Loucy (cell line): ENCODE measurements at regions not wholly inside any gene's neighbourhood (a gene's known extent, or its start where the extent isn't known, plus 50 kb on each side); places are given as distances from the start of the nearest gene placed in this dataset.

Experiments
- EZH2phosphoT487 ChIP-seq: fragments of 200-600 bp; IDR thresholded peaks from 2 replicates; pipeline ENCODE4 v1.6.1; 2018; ENCODE audit warnings: antibody characterized with exemption, mild to moderate bottlenecking, moderate library complexity, borderline replicate concordance
- TF ChIP-seq, protein P1 (sequence below): fragments of 200-600 bp; sonication (generic); conservative IDR thresholded peaks from 2 replicates; pipeline ENCODE4 v1.5.1; 2014; ENCODE audit warnings: mild to moderate bottlenecking, antibody characterized with exemption, low read length

DNA sequence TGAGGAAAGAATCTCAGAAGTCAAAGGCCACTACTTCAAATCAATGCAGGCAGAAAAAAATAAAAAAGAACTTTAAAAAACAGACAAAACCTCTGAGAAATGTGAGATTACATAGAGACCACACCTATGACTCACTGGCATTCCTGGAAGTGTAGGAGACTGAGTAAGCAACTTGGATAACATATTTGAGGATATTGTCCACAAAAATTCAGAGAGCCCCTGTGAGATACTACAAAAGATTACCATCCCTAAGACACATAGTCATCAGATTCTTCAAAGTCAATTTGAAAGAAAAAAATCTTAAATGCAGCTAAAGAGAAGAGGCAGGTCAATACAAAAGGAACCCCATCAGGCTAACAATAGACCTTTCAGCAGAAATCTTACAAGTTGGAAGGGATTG, 887.3 kb downstream of the NTRK3 start:
- TF ChIP-seq, protein P1, sequence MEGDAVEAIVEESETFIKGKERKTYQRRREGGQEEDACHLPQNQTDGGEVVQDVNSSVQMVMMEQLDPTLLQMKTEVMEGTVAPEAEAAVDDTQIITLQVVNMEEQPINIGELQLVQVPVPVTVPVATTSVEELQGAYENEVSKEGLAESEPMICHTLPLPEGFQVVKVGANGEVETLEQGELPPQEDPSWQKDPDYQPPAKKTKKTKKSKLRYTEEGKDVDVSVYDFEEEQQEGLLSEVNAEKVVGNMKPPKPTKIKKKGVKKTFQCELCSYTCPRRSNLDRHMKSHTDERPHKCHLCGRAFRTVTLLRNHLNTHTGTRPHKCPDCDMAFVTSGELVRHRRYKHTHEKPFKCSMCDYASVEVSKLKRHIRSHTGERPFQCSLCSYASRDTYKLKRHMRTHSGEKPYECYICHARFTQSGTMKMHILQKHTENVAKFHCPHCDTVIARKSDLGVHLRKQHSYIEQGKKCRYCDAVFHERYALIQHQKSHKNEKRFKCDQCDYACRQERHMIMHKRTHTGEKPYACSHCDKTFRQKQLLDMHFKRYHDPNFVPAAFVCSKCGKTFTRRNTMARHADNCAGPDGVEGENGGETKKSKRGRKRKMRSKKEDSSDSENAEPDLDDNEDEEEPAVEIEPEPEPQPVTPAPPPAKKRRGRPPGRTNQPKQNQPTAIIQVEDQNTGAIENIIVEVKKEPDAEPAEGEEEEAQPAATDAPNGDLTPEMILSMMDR = no peak
- no peak for TF ChIP-seq EZH2phosphoT487
